ENCODE measurements at regions not wholly inside any gene's neighbourhood (a gene's known extent, or its start where the extent isn't known, plus 50 kb on each side); places are given as distances from the start of the nearest gene placed in this dataset.

DNA sequence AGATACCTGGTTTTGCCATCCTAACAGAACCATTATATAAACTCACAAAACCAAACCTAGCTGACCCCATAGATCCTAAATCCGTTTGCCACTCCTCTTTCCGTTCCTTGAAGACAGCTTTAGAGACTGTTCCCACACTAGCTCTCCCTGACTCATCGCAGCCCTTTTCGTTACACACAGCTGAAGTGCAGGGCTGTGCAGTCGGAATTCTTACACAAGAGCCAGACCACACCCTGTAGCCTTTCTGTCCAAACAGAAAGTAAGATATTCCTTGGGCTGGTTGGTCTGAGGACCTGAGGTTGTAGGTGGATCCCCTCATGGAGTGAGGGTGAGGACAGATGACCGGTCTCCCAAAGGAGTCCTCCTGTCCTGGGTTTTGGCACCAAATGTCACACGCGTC, 56.7 kb upstream of the NAA35 start:
- in situ Hi-C loops (cut with MboI; ENCODE audit: low pct_unique_long_range_greater_than_20kb, low sequenced_read_pairs, unreplicated experiment), result no loop called here
- DNase-seq (ENCODE audit: low spot score), result no peak
- TF ChIP-seq, protein P1, sequence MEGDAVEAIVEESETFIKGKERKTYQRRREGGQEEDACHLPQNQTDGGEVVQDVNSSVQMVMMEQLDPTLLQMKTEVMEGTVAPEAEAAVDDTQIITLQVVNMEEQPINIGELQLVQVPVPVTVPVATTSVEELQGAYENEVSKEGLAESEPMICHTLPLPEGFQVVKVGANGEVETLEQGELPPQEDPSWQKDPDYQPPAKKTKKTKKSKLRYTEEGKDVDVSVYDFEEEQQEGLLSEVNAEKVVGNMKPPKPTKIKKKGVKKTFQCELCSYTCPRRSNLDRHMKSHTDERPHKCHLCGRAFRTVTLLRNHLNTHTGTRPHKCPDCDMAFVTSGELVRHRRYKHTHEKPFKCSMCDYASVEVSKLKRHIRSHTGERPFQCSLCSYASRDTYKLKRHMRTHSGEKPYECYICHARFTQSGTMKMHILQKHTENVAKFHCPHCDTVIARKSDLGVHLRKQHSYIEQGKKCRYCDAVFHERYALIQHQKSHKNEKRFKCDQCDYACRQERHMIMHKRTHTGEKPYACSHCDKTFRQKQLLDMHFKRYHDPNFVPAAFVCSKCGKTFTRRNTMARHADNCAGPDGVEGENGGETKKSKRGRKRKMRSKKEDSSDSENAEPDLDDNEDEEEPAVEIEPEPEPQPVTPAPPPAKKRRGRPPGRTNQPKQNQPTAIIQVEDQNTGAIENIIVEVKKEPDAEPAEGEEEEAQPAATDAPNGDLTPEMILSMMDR (IDR thresholded peaks at IDR 0.05; ENCODE audit: extremely low read depth, insufficient read depth, missing control alignments), result no peak

DNA sequence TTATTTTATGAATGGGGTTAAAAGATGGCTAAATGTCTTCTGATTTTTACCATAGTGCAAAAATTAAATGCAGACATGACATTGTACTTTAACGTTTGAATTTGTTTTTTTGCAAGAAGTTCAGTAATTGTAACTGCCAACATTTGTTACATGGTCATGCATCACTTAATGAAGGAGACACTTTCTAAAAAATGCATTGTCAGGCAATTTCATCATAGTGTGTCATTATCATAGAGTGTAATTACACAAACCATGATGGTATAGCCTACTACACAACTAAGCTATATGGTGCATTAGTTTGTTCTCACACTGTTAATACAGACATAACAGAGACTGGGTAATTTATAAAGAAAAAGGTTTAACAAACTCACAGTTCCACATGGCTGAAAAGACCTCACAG, 50.0 kb upstream of the NAA35 start:
- in situ Hi-C loops (cut with MboI; ENCODE audit: low pct_unique_long_range_greater_than_20kb, low sequenced_read_pairs, unreplicated experiment), result no loop called here
- TF ChIP-seq, protein P1 (IDR thresholded peaks at IDR 0.05; ENCODE audit: extremely low read depth, insufficient read depth, missing control alignments), result no peak

More for the DNA sequence above, 50.0 kb upstream of the NAA35 start:
- no peak for DNase-seq (ENCODE audit: low spot score)

All from GM13977 (cell line).